HG02938 (cell line): ENCODE measurements at regions not wholly inside any gene's neighbourhood (a gene's known extent, or its start where the extent isn't known, plus 50 kb on each side); places are given as distances from the start of the nearest gene placed in this dataset.

ENCODE experiments used
- ATAC-seq: cut with Tn5 transposase; IDR thresholded peaks from one replicate; pipeline ENCODE4 v1.9.1; 2021; ENCODE audit warnings: mild to moderate bottlenecking, moderate library complexity; ENCODE audit not compliant: unreplicated experiment

DNA sequence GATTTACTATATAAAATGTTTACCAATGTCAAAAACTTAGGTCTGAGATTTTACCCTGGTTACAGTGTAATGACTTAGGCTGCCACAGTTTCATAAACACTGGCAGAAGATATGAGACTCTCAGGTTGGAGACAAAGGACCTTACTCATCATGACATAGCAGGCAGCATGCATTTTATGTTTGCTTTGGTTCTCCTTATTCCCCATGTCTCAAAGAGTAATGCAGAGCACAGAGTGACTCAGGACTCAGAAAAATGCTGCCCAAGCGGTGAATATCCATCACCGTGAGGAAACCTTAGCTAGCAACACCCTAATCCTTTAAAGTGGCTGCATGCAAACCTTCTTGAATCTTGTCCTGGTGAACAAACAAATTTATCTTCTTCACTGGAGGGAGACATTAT lies 112.1 kb upstream of the EYS start:
- ATAC-seq = no peak

DNA sequence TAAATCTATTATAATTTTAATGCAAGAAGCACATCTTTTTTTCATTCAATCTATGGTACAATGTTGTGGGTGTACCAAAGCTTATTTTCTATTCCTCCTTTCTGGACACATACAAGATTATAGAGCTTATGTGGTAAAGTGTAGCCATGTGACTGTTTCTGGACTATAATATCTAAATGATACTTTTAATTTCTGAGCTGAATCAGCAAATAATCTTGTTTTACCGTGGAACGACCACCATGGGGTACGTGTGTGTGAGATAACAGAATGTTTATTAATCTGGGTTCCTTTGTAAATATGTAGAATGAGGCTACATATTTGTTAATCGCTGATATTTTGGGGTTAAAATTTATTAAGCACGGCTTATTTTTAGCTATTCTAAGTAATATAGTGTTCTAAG lies 111.5 kb upstream of the EYS start:
- no peak for ATAC-seq

DNA sequence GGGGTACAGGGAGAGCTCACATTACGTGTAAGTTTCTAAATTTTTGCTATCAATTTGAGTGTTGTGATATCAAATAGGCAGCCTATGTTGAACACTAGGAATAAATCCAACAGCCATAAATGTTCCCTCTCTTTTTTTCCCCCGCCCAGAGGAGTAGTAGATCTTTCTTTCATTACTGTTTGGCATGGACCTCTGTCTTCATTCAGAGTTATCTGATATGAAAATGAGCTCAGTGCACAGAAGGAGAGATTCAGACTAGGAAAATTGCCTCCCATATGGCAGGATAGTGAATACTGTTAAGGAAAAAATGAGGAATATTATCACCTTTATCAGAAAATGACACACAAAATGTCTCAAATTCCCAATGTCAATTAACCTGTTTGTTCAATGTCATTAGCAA lies 110.0 kb upstream of the EYS start:
- no peak for ATAC-seq

DNA sequence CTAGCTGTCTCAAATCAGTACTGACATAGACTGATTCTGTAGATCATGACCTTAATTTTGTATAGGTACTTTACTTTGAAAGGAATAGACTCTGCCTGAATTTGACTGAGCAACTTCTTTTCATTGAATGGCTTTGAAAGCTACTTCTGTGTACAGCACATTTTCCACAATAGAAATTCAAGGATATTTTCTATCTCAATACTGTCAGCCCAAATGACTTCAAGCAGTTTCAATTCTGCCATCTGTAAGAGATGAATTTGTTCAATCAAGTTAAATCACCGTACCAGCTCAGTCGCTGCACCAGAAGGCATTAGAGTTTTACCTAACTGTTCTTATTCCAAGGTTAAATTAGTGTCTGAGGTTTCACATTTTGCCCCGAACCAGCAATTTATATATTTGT lies 107.0 kb upstream of the EYS start:
- no peak for ATAC-seq

DNA sequence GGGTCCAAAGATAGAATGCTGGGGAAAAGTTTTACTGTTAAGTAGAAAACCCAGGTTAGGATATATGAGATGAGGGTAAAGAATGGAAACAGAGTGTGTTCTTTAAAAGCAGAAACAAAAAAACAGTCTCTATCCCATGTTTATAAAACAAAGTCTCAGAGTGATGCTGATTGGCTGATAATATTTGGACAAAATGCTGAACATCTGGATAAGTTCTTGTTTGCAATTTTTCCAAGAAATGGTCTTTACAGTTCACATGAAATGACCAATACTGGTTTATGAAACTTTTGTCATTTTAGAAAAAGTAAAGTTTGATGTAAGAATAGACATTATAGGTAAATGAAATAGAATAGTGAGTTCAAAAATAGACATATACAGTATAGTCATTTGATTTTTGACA lies 96.2 kb upstream of the EYS start:
- no peak for ATAC-seq

DNA sequence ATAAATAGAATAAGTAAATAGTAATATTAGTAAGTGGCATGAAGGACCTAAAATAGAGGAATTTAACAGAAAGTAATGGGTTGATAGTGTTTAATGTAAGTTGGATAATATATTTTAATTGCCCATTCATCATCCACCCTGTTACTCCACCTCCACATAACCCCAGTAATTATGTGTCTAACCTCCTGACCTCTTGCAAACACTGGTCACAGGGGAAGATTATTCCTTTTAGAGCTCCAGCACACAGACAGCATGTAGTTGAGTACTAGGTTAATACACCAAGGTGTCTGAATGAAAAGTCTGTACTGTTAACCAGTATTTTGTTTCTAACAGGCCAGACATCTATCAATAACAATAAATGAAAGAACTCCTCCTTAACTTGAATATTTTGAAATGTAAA lies 92.4 kb upstream of the EYS start:
- ATAC-seq = no peak

DNA sequence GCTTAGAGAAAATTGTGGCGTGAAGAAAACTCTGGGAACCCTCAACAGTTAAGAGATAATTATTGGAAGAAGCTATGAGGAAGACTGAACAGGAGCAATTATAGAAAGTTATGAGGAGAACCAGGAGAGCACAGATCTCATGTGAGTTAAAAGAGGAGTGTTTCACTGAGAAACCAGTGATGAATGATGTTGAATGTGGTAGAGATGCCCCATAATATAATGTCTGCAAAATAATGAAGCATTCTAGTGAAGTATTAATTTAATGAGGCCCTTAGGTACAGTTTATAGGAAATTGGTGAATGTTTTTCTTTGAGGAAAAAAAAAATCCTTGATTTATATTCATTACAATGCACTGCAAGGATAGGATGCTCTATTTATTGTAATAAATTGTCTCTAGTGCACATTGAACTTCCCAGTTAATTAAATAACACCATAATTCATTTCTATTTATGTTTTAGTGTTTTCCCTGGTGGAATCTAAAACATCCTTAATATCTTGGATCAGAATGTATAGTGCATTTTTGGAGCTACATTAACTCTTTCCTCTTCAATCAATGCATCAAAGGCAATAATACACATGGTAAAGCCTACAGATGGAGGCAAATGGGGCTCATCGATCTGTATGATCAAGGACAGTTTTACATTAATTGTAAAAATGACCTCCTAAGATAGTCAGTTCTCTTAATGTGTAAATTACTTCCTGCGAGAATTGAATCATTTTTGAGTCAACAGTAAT lies 91.4 kb upstream of the EYS start:
- ATAC-seq = no peak

DNA sequence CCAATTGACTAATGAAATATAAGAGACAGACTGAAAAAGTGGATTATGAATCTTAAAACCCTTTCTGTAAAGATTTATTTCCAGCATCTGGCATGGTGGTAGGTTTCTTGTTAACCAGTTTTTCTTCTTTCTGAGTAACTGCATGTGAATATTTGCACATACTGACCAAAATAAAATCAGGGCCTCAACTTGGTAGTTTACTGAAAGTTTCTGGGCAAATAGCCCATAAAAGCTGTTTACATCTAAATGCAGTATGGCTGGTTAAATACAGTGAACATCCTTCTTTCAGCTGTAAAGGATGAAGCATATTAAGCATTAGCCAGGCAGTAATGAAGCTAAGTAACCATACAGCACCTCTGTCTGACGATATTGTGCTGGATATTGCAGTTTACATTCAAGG lies 83.6 kb upstream of the EYS start:
- no peak for ATAC-seq

DNA sequence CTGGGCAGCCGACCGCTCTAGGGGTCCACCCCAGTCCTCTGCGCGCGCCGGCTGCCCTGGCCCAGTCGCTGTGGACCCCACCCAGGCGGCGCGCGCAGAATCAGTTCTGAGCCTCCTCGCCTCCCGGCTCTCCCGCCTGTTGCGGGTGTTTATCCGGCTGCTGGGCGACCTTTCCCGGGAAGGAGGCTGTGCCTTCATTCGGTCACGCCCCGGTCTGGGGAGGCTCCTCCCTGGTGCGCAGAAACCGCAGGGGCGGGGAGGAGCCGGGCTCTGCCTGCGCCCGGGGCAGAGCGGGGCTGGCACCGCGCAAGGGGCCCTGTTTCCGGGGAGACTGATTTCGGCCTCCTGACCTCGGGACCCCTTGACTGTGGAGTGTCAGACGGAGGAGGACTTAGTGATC lies 80.8 kb upstream of the EYS start:
- no peak for ATAC-seq

DNA sequence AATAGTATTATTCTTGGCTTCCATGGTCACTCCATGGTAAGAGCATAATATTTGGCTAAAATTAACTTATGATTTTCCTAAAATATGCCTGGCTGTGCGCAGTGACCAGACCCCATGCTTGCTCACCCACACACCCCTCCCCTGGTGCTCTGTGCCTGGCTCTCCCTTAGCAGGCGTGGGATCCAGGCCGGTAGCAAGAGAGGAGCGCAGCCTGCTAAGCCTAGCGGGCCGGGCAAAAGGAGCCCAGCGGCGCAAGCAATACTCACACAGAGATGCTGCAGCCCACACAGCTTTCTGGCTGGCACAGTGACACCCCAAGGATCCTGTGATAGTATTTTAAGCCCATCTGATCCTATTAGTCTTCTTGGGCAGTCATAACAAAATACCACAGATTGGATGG lies 79.8 kb upstream of the EYS start:
- ATAC-seq = no peak

DNA sequence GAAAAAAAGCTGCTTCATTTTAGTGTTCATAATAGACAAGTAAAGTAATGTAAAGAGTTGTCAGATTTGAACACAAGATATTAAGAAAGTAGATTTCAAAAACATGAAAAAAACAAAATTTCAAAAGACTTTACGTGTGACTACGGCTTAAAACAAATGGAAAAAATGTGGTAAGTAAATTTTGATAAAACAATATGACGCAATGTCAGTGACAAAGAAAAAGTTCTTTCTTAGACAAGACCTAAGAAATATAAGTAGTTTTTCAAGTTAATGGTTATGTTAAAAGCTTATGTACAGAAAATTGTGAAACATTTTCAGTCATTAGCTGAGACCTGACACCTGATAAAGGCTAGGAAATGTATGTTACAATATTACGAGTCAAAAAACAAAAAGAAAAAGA lies 73.7 kb upstream of the EYS start:
- ATAC-seq = no peak

DNA sequence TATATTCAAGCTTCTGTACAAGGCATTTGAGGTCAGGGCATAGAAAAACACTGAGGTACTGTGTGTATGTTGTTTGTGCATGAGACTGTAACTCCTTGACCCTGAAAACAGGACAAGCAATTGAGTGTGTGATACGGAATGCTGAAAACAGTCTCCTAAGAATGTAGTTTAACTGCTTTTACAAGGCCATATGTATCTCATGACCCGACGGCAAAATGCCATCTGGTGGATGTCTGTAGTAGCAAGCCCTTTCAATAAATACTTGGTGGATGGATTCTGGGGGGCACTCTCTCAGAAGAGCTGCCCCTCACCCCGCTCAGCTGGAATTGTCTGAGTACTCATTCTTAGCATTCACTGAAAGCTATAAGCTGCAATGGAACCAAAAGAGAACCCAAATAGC lies 69.3 kb upstream of the EYS start:
- no peak for ATAC-seq

DNA sequence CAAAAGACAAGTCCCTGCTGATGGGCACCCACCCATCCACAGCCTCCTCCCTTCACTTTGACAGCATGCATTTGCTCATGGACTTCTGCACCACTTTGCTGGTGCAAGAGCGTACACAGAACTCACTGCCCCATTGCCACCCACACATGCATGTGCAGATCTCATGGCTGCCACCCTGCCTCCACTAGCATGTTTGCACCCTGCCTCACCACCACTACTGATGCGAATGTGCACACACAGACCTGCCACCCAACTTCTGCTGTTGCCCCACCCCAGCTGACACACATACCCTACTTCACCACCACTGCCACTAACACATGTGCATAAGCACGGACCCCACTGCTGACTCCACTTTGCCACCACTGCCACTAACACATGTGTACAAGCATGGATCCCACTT lies 64.9 kb upstream of the EYS start:
- no peak for ATAC-seq

DNA sequence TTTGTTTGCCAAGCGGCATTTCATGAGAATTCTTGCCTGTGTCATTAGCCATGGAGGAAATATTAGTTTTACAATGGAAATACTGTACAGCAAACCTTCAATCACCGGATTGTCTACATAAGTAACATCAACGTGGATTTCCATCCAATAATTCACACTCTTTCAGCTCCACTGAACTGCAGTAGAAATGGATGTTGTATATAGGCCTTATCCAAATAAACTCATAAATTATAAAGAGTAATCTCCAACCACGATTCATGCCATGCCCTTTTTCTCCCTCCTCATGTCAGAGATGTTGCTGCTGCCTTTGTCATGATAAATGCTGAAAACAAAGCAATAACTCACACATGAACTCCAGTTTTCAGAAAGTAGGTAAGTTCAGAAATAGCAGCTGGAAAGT lies 54.9 kb upstream of the EYS start:
- no peak for ATAC-seq

DNA sequence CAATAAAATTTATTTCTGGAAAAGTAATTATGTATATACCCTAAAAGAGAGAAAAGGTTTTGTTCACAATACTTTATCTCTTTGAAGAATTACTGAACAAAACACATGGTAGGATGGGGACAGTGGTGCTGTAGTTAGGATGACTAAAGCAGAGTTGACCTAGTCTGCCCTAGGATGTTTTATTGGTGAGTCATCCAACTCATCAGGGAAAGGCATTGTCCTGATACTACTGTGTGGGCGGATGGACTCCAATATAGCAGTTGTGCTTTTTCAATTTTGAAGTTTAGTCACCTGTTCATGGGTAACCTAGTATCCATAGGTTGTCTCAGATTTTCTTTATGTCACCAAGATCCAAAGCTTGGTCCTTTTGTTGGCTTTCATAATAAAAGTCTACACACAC lies 53.3 kb upstream of the EYS start:
- ATAC-seq = no peak
